RWPE2 (cell line): ENCODE measurements at regions not wholly inside any gene's neighbourhood (a gene's known extent, or its start where the extent isn't known, plus 50 kb on each side); places are given as distances from the start of the nearest gene placed in this dataset.

Source experiments
- ATAC-seq: fragments of 200-7000 bp; cut with Tn5 transposase; 3 replicates; pipeline ENCODE4 v1.9.1; 2021; ENCODE audit warnings: low read depth
- DNase-seq: peaks from one replicate; pipeline ENCODE4 v3.0.0-alpha.2; 2020; ENCODE audit warnings: low spot score
- H3K27ac ChIP-seq: fragments of 450-650 bp; 2 replicates; pipeline ENCODE4 v1.5.1; 2017; ENCODE audit warnings: mild to moderate bottlenecking; ENCODE audit not compliant: poor library complexity, severe bottlenecking
- H3K27me3 ChIP-seq: fragments of 250-450 bp; sonication (Bioruptor Pico); 2 replicates; pipeline ENCODE4 v1.5.1; 2021; ENCODE audit warnings: mild to moderate bottlenecking, moderate library complexity; ENCODE audit not compliant: insufficient read depth, poor library complexity, severe bottlenecking
- H3K36me3 ChIP-seq: fragments of 250-450 bp; sonication (Bioruptor Pico); 2 replicates; pipeline ENCODE4 v1.5.1; 2020; ENCODE audit warnings: low read depth, mild to moderate bottlenecking, moderate library complexity
- H3K4me1 ChIP-seq: fragments of 250-450 bp; sonication (Bioruptor Pico); 2 replicates; pipeline ENCODE4 v1.5.1; 2021; ENCODE audit warnings: mild to moderate bottlenecking, moderate library complexity; ENCODE audit not compliant: insufficient read depth, poor library complexity, severe bottlenecking
- H3K4me3 ChIP-seq: fragments of 250-450 bp; sonication (Bioruptor Pico); 2 replicates; pipeline ENCODE4 v1.5.1; 2021; ENCODE audit warnings: mild to moderate bottlenecking, moderate library complexity; ENCODE audit not compliant: severe bottlenecking
- H3K9me3 ChIP-seq: fragments of 250-450 bp; sonication (Bioruptor Pico); 2 replicates; pipeline ENCODE4 v1.5.1; 2021; ENCODE audit warnings: mild to moderate bottlenecking, moderate library complexity; ENCODE audit not compliant: severe bottlenecking
- CTCF ChIP-seq: fragments of 450-650 bp; IDR thresholded peaks from one replicate; pipeline ENCODE4 v1.5.1; 2017; ENCODE audit warnings: mild to moderate bottlenecking, moderate library complexity; ENCODE audit not compliant: poor library complexity, severe bottlenecking

- Histone ChIP-seq H3K4me1 (no peaks in the 10 kb centered on the region), H3K27me3 (no peaks in the 10 kb centered on the region), H3K36me3 (no peaks in the 10 kb centered on the region), H3K9me3 (no peaks in the 10 kb centered on the region), H3K4me3 (no peak overlapping the region), H3K27ac (no peak overlapping the region)
- no peak for ATAC-seq
- TF ChIP-seq CTCF: no peak
- no peak for DNase-seq
Observed at GRCh38 chr1:37242501-37242900, 208.2 kb upstream of the GRIK3 start.

GRCh38 chr1:37243368-37244082, 209.2 kb upstream of the GRIK3 start:
- no peak for DNase-seq
- Histone ChIP-seq H3K4me3 (no peak overlapping the region), H3K4me1 (no peaks in the 10 kb centered on the region), H3K9me3 (no peaks in the 10 kb centered on the region), H3K27me3 (no peaks in the 10 kb centered on the region), H3K27ac (no peak overlapping the region), H3K36me3 (no peaks in the 10 kb centered on the region)
- TF ChIP-seq CTCF: no peak
- ATAC-seq: no peak

GRCh38 chr1:37244083-37244480, 209.8 kb upstream of the GRIK3 start:
- DNase-seq: no peak
- H3K4me1 ChIP-seq: no peaks in the 10 kb centered on the region
- H3K27ac ChIP-seq: no peak overlapping the region
- H3K36me3 ChIP-seq: no peaks in the 10 kb centered on the region
- no peak for ATAC-seq
- no peak for TF ChIP-seq CTCF
- H3K4me3 ChIP-seq: no peak overlapping the region
- no peaks in the 10 kb centered on the region for H3K9me3 ChIP-seq
- H3K27me3 ChIP-seq: no peaks in the 10 kb centered on the region

GRCh38 chr1:37244815-37245214, 210.5 kb upstream of the GRIK3 start:
- no peaks in the 10 kb centered on the region for H3K36me3 ChIP-seq
- no peak overlapping the region for H3K27ac ChIP-seq
- H3K9me3 ChIP-seq: no peaks in the 10 kb centered on the region
- H3K4me3 ChIP-seq: no peak overlapping the region
- ATAC-seq: no peak
- H3K4me1 ChIP-seq: no peaks in the 10 kb centered on the region
- no peak for DNase-seq
- H3K27me3 ChIP-seq: no peaks in the 10 kb centered on the region
- TF ChIP-seq CTCF: no peak

GRCh38 chr1:37246631-37247030, 212.3 kb upstream of the GRIK3 start:
- Histone ChIP-seq H3K4me3 (no peak overlapping the region), H3K36me3 (no peaks in the 10 kb centered on the region), H3K9me3 (no peaks in the 10 kb centered on the region), H3K27me3 (no peaks in the 10 kb centered on the region), H3K27ac (no peak overlapping the region), H3K4me1 (no peaks in the 10 kb centered on the region)
- no peak for TF ChIP-seq CTCF
- DNase-seq: no peak
- ATAC-seq: no peak
